Globus pallidus (tissue), 1 donor: ENCODE measurements at regions not wholly inside any gene's neighbourhood (a gene's known extent, or its start where the extent isn't known, plus 50 kb on each side); places are given as distances from the start of the nearest gene placed in this dataset.

Experiments used
- DNase-seq: peaks from one replicate; pipeline ENCODE4 v3.0.0-alpha.2; 2015; ENCODE audit warnings: low spot score

GRCh38 chr20:11389186-11389585 lies 528.5 kb upstream of the BTBD3 start:
- no peak for DNase-seq

DNA sequence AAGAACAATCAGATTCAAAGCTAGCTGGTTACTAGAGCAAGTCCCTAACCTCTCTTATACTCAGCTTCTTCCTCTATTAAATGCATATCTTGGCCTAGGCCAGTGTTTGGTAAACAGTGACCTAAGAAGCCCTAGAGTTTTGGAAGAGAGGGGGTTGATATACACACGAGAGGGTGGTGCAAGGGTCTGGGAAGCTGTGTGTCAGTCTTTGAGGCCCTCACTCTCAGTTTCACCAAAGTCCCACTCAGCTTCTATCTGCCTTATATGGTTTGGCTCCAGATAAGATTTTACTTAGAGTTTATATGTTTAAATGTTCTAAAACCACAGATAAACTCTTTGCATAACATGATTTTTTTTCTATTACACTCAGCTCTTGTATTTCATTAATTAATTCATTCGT lies 526.1 kb upstream of the BTBD3 start:
- no peak for DNase-seq

DNA sequence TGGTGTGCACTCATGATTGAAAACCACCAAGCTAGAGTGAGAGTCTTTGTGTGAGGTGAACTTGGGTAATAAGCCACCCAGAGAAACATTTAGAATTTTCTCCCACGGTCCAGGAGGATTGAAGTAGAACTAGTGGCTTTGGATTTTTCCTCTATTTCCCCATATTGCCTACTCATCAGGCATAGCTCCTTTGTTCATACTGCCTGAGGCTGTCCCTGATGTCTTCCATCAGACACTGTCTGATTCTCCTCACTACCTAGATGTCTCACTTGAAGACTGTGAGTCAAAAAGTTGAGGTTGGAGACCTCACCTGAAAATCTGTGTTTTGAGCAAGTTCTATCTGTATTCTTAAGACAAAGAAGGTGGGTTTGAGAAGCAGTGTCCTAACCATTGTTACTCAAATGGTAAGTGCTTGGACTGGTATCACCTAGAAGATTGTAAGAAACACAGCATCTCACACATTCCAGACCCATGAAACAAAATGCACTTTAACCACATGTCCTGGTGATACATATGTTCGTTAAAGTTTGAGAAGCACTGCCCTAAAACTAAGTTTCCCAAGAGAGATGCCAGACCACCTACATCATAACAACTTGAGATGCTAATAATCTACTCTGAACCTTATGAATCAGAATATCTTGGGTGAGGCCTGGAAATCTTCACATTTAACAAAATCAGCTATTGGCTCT lies 523.4 kb upstream of the BTBD3 start:
- DNase-seq = no peak

DNA sequence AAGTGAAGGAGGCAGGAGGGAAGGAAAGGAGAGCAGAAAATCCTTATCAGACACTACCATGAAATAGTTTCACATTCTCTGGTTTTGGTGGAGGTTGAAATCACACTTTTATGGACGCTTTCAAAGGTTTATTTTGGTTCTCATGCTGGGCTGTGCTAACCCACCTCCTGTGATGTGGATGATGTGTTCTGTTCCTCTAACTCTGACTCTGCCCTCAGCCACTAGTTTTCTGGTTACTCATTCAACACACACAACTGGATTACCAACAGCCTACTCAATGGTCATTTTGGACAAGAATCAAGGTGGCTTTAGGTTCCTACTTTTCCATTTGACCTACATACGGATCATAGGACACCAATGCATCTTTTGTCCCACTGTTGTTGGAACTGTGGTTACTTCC lies 522.1 kb upstream of the BTBD3 start:
- DNase-seq = no peak

GRCh38 chr20:11401988-11402387 lies 515.7 kb upstream of the BTBD3 start:
- no peak for DNase-seq

GRCh38 chr20:11403711-11404110 lies 514.0 kb upstream of the BTBD3 start:
- no peak for DNase-seq

DNA sequence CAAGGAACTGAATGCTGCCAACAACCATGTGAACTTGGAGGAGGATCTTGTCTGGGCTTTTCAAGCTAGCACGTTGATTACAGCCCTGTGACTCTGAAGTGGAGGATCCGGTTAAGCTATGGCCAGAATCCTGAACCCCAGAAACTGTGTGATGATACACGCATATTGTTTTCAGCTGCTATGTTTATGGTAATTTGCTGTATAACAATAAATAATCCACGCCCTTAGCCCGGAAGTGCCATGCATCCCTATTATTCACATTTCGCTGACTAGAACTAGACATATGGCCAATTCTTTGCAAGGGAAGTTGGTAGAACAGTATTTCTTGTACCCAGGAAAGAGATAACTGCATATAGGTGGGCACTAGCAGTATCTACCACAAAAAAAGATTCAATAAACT lies 510.8 kb upstream of the BTBD3 start:
- DNase-seq = no peak

DNA sequence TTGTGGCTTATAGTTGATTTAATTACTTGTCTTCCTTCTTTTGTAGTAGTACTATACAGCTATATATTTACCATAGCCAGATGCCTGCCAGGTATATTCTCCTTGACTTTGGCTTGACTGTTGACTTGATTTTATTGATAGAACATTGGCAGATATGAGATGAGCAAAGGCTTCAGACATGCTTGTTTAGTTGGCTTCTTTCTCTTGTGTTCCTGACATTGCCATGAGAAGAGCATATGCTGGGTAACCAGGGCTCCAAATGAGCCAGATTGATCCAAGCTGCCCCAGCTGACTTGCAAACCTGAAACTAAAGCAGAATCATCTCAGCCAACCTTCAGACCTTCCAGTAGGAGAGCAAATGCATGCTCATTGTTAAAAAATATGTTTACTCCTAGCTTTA lies 508.1 kb upstream of the BTBD3 start:
- no peak for DNase-seq

DNA sequence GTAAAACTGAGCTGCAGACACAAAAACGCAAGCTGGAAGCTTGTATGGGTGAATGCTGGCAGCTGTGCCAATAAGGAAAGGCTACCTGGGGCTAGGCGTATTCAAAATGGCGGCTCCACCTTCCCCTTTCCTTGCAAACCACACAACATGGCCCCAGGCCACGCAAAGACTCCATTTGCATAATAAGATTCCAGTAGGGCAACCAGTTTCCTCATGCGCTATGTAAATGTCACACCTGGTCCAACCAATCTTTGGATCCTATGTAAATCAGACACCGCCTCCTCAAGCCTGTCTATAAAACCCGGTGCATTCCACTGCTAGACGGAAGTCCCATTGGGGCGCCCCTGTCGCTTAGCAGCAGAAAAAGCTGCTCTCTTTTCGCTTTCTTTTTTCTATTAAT lies 505.9 kb upstream of the BTBD3 start:
- DNase-seq = no peak

- no peak for DNase-seq
Observed at GRCh38 chr20:11426948-11427347, 490.7 kb upstream of the BTBD3 start.

GRCh38 chr20:11429168-11429567 lies 488.5 kb upstream of the BTBD3 start:
- no peak for DNase-seq

- DNase-seq = no peak
Observed at GRCh38 chr20:11429889-11430519, 487.7 kb upstream of the BTBD3 start.

DNA sequence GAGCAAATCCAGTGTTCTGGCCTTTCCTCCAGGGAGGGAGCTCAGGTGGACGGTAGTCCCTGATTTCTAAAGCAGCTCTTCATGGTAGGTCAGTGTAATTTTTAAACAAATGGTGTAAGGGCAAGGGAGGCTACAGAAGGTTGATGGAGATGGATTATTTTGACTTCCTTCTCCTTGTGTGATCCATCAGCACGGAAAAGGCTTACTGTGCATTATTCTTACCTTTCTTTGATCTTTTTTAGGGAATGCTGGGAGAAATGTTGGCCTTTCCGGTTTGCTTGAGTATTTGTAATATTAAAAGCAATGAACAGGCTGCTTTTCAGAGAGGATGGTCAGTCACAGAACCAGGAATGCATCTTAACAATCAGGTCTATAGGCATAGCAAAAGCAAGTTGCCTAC lies 487.0 kb upstream of the BTBD3 start:
- DNase-seq = no peak

GRCh38 chr20:11431621-11432020 lies 486.1 kb upstream of the BTBD3 start:
- DNase-seq = no peak

- no peak for DNase-seq
Observed at GRCh38 chr20:11432407-11432806, 485.3 kb upstream of the BTBD3 start.

GRCh38 chr20:11436113-11436905 lies 481.4 kb upstream of the BTBD3 start:
- DNase-seq = peak; percentile 4

DNA sequence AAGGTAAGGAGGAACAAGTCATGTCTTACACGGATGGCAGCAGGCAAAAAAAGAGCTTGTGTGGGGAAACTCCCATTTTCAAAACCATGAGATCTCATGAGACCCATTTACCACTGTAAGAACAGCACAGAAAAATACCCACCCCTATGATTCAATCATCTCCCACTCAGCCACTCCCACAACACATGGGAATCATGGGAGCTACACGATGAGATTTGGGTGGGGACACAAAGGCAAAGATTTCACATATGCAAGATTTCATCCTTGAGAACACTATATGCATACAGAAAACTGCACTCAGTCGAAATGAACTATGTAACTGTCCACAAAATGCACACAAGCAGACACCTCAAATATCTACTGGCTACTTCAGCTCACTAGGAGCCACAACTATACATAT lies 480.6 kb upstream of the BTBD3 start:
- no peak for DNase-seq

DNA sequence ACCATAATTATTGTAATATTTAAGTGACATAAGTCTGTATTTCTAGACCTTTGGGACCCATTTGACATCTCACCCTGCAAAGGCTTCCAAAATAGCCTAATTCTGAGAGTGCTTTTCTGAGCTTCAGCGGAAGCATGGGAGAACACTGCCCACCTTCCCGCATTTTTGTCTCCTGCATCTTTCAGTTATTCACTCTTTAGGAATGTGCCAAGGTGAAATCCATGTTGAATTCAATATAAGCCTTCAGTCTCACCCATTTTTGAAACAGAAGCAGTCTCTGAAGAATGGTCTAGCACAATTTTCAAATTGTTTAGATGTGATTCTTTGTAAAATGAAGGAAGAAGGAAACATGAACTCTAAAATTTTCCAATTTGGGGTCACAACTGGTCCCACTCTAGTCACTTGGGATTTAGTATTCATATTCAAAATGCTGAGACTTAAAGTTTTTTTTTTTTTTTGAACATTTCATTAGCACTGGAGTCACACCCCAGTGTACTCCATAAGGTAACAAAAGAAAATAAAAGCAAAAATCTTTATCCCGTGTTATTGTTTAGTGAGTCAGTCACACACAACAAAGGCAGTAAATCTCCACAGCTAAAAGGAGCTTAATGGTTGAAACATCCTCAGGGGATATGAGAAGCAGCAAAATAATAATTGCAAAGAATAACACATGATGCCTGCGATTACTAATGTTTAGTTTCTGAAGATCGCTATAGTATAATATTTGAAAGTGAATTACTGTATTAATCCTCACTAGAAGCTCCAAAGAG lies 479.9 kb upstream of the BTBD3 start:
- no peak for DNase-seq

DNA sequence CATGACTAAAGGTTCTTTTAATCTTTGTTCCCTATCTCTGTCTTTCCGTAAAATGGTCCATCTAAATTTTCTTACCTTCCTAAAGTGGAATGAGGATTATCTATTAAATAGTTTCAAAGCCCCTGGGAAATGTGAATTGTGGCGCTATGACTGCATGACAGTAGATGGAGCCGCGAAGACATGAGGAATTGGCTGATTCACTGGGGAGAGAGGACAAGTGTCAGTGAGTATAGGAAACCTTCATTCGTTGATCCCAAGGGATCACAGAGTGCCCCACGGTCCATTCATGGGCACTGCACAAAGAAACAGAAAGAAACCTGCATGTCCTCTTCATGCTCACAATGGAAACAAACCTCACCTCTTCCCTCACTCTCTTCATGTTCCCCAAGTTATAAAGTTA lies 479.3 kb upstream of the BTBD3 start:
- no peak for DNase-seq

- DNase-seq = no peak
Observed at GRCh38 chr20:11443382-11444119, 474.1 kb upstream of the BTBD3 start.

- peak; percentile 20 for DNase-seq
Observed at GRCh38 chr20:11445161-11445560, 472.5 kb upstream of the BTBD3 start.

GRCh38 chr20:11445891-11446290 lies 471.8 kb upstream of the BTBD3 start:
- no peak for DNase-seq
